ENCODE measurements at regions not wholly inside any gene's neighbourhood (a gene's known extent, or its start where the extent isn't known, plus 50 kb on each side); places are given as distances from the start of the nearest gene placed in this dataset.

DNA sequence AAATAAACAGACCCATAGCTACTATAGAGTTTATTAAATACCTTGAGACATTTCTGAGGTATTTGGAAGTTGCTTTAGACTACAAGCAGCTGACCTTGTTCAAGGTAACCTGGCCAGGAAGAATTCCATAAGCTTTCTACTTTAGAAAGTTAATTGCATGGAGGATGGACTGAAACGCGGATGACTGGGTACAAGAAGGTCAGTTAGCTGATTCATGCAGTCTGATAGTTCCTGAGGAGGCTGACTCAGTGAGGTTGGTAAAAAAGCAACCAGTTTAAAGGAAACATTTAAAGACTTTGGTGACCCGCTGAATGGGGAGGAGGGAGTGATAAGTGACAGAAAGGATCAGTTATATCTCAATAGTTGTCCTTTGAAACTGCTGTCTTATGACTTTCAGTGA is 670.1 kb upstream of the CDH9 start:
- Histone ChIP-seq H3K9me3 (ENCODE audit: low read depth) (no peaks in the 10 kb centered on the region), H3K27me3 (no peaks in the 10 kb centered on the region), H3K79me2 (ENCODE audit: low read depth) (no peaks in the 10 kb centered on the region), H3K36me3 (no peaks in the 10 kb centered on the region), H3K27ac (no peak overlapping the region), H2AFZ (replicated peaks) (no peak overlapping the region), H3K4me1 (no peaks in the 10 kb centered on the region), H4K20me1 (ENCODE audit: low read depth) (no peaks in the 10 kb centered on the region), H3F3A (ENCODE audit: low read depth) (no peaks in the 10 kb centered on the region), H3K4me2 (no peak overlapping the region), H3K4me3 (no peak overlapping the region), H3K9ac (no peak overlapping the region)
- Mint-ChIP-seq H3K27ac (peak overlapping the region; percentile 48), H3K4me1 (peaks cover 4% of the 10 kb centered on the region), H3K36me3 (no peaks in the 10 kb centered on the region), H3K9me3 (peaks cover 2% of the 10 kb centered on the region), H3K4me3 (no peak overlapping the region), H3K27me3 (ENCODE audit: insufficient read depth, low read depth) (no peaks in the 10 kb centered on the region)
- no peak for DNase-seq (ENCODE audit: low spot score)
- TF ChIP-seq EZH2phosphoT487 (IDR thresholded peaks at IDR 0.05) (no peak), EZH2 (IDR thresholded peaks at IDR 0.05) (no peak)
- TF ChIP-seq, protein P1, sequence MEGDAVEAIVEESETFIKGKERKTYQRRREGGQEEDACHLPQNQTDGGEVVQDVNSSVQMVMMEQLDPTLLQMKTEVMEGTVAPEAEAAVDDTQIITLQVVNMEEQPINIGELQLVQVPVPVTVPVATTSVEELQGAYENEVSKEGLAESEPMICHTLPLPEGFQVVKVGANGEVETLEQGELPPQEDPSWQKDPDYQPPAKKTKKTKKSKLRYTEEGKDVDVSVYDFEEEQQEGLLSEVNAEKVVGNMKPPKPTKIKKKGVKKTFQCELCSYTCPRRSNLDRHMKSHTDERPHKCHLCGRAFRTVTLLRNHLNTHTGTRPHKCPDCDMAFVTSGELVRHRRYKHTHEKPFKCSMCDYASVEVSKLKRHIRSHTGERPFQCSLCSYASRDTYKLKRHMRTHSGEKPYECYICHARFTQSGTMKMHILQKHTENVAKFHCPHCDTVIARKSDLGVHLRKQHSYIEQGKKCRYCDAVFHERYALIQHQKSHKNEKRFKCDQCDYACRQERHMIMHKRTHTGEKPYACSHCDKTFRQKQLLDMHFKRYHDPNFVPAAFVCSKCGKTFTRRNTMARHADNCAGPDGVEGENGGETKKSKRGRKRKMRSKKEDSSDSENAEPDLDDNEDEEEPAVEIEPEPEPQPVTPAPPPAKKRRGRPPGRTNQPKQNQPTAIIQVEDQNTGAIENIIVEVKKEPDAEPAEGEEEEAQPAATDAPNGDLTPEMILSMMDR (IDR thresholded peaks at IDR 0.05): no peak

DNA sequence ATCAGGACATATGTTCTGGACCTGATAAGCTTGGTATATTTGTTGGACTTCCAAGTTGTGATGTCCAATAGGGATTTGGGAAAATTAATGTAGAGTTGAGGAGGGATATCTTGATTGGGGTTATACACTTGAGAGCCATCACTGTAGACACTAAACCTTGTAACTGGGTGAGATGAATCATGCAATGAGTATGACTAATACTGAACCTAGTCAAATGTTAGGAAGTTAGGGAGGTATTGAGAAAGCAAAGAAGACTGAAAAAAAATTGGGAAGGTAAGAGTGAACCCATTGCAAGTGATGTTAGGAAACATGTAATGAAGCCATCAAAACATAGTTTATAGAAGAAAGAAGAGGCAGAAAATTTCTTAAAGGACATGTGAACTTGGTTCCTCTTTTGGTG is 668.4 kb upstream of the CDH9 start:
- no peak overlapping the region for H3K9ac ChIP-seq
- Mint-ChIP-seq H3K27me3 (ENCODE audit: insufficient read depth, low read depth) (no peaks in the 10 kb centered on the region), H3K27ac (no peak overlapping the region), H3K36me3 (no peaks in the 10 kb centered on the region), H3K9me3 (no peaks in the 10 kb centered on the region), H3K4me3 (no peak overlapping the region), H3K4me1 (peaks cover 19% of the 10 kb centered on the region)
- peaks cover 5% of the 10 kb centered on the region for H3K4me1 ChIP-seq
- no peak overlapping the region for H3K27ac ChIP-seq
- H3K4me3 ChIP-seq: no peak overlapping the region
- peaks cover 9% of the 10 kb centered on the region for H3F3A ChIP-seq (ENCODE audit: low read depth)
- no peaks in the 10 kb centered on the region for H3K27me3 ChIP-seq
- H2AFZ ChIP-seq (replicated peaks): no peak overlapping the region
- no peak for DNase-seq (ENCODE audit: low spot score)
- H3K4me2 ChIP-seq: no peak overlapping the region
- H4K20me1 ChIP-seq (ENCODE audit: low read depth): no peaks in the 10 kb centered on the region
- H3K36me3 ChIP-seq: no peaks in the 10 kb centered on the region
- H3K79me2 ChIP-seq (ENCODE audit: low read depth): no peaks in the 10 kb centered on the region
- H3K9me3 ChIP-seq (ENCODE audit: low read depth): no peaks in the 10 kb centered on the region
- TF ChIP-seq EZH2phosphoT487 (IDR thresholded peaks at IDR 0.05) (no peak), EZH2 (IDR thresholded peaks at IDR 0.05) (no peak)
- TF ChIP-seq, protein P1 (IDR thresholded peaks at IDR 0.05): no peak

DNA sequence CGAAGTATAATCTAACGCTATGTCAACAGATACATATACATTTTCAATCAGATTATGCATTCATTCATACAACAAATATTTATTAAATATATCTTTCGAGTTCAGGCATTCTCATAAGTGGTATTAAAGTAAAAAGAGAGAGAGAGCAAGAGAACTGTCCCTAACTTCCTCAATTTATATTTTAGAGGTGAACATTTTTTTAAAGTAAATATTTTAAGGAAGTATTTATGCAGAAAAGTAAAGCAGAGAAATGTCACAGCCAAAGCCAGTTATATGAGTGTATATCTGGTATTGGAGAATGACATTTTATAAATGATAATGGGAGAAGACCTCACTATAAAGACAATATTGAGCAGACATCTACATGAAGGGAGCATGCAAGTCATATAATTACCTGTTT is 667.3 kb upstream of the CDH9 start:
- no peak overlapping the region for H3K9ac ChIP-seq
- Mint-ChIP-seq H3K27ac (no peak overlapping the region), H3K27me3 (ENCODE audit: insufficient read depth, low read depth) (no peaks in the 10 kb centered on the region), H3K4me3 (no peak overlapping the region), H3K4me1 (peaks cover 19% of the 10 kb centered on the region), H3K36me3 (no peaks in the 10 kb centered on the region), H3K9me3 (no peaks in the 10 kb centered on the region)
- TF ChIP-seq, protein P1 (IDR thresholded peaks at IDR 0.05): no peak
- no peak for TF ChIP-seq EZH2 (IDR thresholded peaks at IDR 0.05)
- no peak for TF ChIP-seq EZH2phosphoT487 (IDR thresholded peaks at IDR 0.05)
- no peak overlapping the region for H3K4me2 ChIP-seq
- no peaks in the 10 kb centered on the region for H3K36me3 ChIP-seq
- H3K27me3 ChIP-seq: no peaks in the 10 kb centered on the region
- peaks cover 5% of the 10 kb centered on the region for H3K4me1 ChIP-seq
- peaks cover 9% of the 10 kb centered on the region for H3F3A ChIP-seq (ENCODE audit: low read depth)
- no peaks in the 10 kb centered on the region for H3K79me2 ChIP-seq (ENCODE audit: low read depth)
- no peaks in the 10 kb centered on the region for H4K20me1 ChIP-seq (ENCODE audit: low read depth)
- H3K4me3 ChIP-seq: no peak overlapping the region
- DNase-seq (ENCODE audit: low spot score): no peak
- no peaks in the 10 kb centered on the region for H3K9me3 ChIP-seq (ENCODE audit: low read depth)
- H3K27ac ChIP-seq: no peak overlapping the region
- H2AFZ ChIP-seq (replicated peaks): no peak overlapping the region
